Breast epithelium (tissue), 3 donors: ENCODE measurements at regions not wholly inside any gene's neighbourhood (a gene's known extent, or its start where the extent isn't known, plus 50 kb on each side); places are given as distances from the start of the nearest gene placed in this dataset.

Experiments
- POLR2A ChIP-seq: fragments of 450-650 bp; IDR thresholded peaks from one replicate; pipeline ENCODE4 v1.6.1; 2016; ENCODE audit warnings: antibody characterized with exemption, mild to moderate bottlenecking, moderate library complexity
- POLR2AphosphoS5 ChIP-seq, 3 donors: sonication (generic); formaldehyde crosslinking; IDR thresholded peaks; one replicate each; pipeline ENCODE4 v1.6.1; 2017; ENCODE audit warnings: antibody characterized with exemption in 3 of 3
- TF ChIP-seq, protein P1 (sequence below), 3 donors: fragments of 450-650 bp; IDR thresholded peaks; one replicate each; pipeline ENCODE4 v1.5.1; 2016 to 2017; ENCODE audit warnings: antibody characterized with exemption in 3 of 3, mild to moderate bottlenecking in 3 of 3, moderate library complexity in 3 of 3

DNA sequence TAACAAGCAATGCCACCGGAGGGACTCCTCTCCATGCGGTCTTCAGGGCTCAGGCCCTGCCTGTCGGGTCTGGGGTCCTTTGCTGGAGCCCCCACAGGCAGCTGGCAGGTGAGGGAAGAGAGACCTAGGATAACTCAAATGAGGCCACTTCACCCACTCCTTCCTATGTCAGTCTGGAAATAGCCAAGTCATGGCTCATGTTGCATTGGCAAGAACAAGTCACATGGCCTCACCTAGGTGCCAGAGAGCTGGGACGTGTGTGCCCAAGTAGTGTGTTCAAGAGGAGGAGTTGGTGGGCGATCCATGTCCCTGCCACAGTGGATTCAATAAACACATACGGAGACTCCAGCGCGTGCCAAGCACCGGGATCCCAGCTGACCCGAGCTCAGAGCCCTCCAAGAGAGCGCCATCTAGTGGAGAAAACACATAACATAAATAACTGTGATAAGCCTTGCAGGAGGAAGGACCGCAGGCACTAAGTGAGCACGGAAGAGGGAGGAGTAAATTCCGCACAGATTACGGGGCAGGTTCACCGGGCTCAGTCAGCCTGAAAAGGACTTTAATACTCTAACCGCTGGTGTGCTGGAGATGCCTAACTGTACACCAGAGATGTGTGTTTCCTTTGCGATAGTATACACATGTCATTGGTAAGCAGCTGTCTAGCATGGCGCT lies 580.8 kb downstream of the CCDC171 start:
- TF ChIP-seq POLR2A = no peak
- TF ChIP-seq, protein P1, sequence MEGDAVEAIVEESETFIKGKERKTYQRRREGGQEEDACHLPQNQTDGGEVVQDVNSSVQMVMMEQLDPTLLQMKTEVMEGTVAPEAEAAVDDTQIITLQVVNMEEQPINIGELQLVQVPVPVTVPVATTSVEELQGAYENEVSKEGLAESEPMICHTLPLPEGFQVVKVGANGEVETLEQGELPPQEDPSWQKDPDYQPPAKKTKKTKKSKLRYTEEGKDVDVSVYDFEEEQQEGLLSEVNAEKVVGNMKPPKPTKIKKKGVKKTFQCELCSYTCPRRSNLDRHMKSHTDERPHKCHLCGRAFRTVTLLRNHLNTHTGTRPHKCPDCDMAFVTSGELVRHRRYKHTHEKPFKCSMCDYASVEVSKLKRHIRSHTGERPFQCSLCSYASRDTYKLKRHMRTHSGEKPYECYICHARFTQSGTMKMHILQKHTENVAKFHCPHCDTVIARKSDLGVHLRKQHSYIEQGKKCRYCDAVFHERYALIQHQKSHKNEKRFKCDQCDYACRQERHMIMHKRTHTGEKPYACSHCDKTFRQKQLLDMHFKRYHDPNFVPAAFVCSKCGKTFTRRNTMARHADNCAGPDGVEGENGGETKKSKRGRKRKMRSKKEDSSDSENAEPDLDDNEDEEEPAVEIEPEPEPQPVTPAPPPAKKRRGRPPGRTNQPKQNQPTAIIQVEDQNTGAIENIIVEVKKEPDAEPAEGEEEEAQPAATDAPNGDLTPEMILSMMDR (IDR thresholded peaks at IDR 0.05) = no peak
- TF ChIP-seq POLR2AphosphoS5 (IDR thresholded peaks at IDR 0.05) = no peak
